Neuronal stem cell (in vitro differentiated cells): ENCODE measurements at regions not wholly inside any gene's neighbourhood (a gene's known extent, or its start where the extent isn't known, plus 50 kb on each side); places are given as distances from the start of the nearest gene placed in this dataset.
"Not testable (repeated sequence)": the region's sequence is repeated elsewhere in the genome, so short reads cannot be mapped to it uniquely, and the experiment has no call there.

Experiments
- DNase-seq: peaks from one replicate; pipeline ENCODE4 v3.0.0-alpha.2; 2013; ENCODE audit warnings: low spot score
- H2AFZ ChIP-seq: one replicate; pipeline ENCODE4 v1.6.1; 2013; ENCODE audit warnings: mild to moderate bottlenecking, low read length, inconsistent platforms
- H2AK5ac ChIP-seq: 2 replicates; pipeline ENCODE4 v1.6.1; 2013; ENCODE audit warnings: low read depth, mild to moderate bottlenecking, inconsistent platforms, low read length, moderate library complexity, mixed read lengths
- H2BK120ac ChIP-seq: 2 replicates; pipeline ENCODE4 v1.6.1; 2013; ENCODE audit warnings: low read depth, mild to moderate bottlenecking, inconsistent platforms, low read length, moderate library complexity, mixed read lengths
- H2BK12ac ChIP-seq: one replicate; pipeline ENCODE4 v1.6.1; 2013; ENCODE audit warnings: low read length, inconsistent platforms
- H2BK15ac ChIP-seq: 2 replicates; pipeline ENCODE4 v1.6.1; 2013; ENCODE audit warnings: mild to moderate bottlenecking, low read length, inconsistent platforms, mixed read lengths
- H2BK5ac ChIP-seq: one replicate; pipeline ENCODE4 v1.6.1; 2013; ENCODE audit warnings: inconsistent platforms, mild to moderate bottlenecking, low read length, moderate library complexity
- H3K14ac ChIP-seq: one replicate; pipeline ENCODE4 v1.6.1; 2013; ENCODE audit warnings: low read length, inconsistent platforms
- H3K18ac ChIP-seq: 2 replicates; pipeline ENCODE4 v1.6.1; 2013; ENCODE audit warnings: low read length, inconsistent platforms
- H3K23ac ChIP-seq: 2 replicates; pipeline ENCODE4 v1.6.1; 2013; ENCODE audit warnings: low read depth, mild to moderate bottlenecking, mixed read lengths, low read length, inconsistent platforms; ENCODE audit not compliant: poor library complexity
- H3K27ac ChIP-seq: replicated peaks from 3 replicates; pipeline ENCODE4 v1.5.1; 2013; ENCODE audit warnings: low read length, inconsistent platforms
- H3K27me3 ChIP-seq, 3 experiments: 2 replicates each; pipeline ENCODE4 v1.6.1; 2013; ENCODE audit warnings: low read length in 3 of 3, mild to moderate bottlenecking in 2 of 3, inconsistent platforms in 1 of 3, low read depth in 1 of 3, mixed read lengths in 1 of 3, moderate library complexity in 1 of 3; ENCODE audit not compliant: control insufficient read depth in 3 of 3, insufficient read depth in 3 of 3
- H3K36me3 ChIP-seq, 2 donors: replicated peaks in 1 of 2; 2 replicates each; pipeline ENCODE4 v1.6.1; 2013; ENCODE audit warnings: low read length in 2 of 2; ENCODE audit not compliant: control insufficient read depth in 2 of 2, insufficient read depth in 2 of 2
- H3K4ac ChIP-seq: 2 replicates; pipeline ENCODE4 v1.6.1; 2013; ENCODE audit warnings: inconsistent platforms, mild to moderate bottlenecking, low read length, moderate library complexity
- H3K4me1 ChIP-seq, 2 donors: 1 replicate in 1 of 2; 2 replicates in 1 of 2; pipeline ENCODE4 v1.6.1; 2013; ENCODE audit warnings: low read length in 2 of 2, low read depth in 1 of 2; ENCODE audit not compliant: control insufficient read depth in 2 of 2, insufficient read depth in 1 of 2
- H3K4me2 ChIP-seq: one replicate; pipeline ENCODE4 v1.6.1; 2013; ENCODE audit warnings: mild to moderate bottlenecking, low read length, inconsistent platforms; ENCODE audit not compliant: insufficient read depth, poor library complexity, severe bottlenecking
- H3K4me3 ChIP-seq, 2 donors: 2 replicates each; pipeline ENCODE4 v1.5.1; 2013; ENCODE audit warnings: low read length in 2 of 2, mild to moderate bottlenecking in 2 of 2, inconsistent platforms in 1 of 2, moderate library complexity in 1 of 2
- H3K79me1 ChIP-seq: one replicate; pipeline ENCODE4 v1.6.1; 2013; ENCODE audit warnings: low read depth, mild to moderate bottlenecking, inconsistent platforms, low read length, moderate library complexity
- H3K9ac ChIP-seq: one replicate; pipeline ENCODE4 v1.6.1; 2013; ENCODE audit warnings: mild to moderate bottlenecking, low read depth, low read length, inconsistent platforms; ENCODE audit not compliant: poor library complexity
- H3K9me3 ChIP-seq, 2 donors: replicated peaks in 1 of 2; 2 replicates each; pipeline versions ENCODE3 to v1.6.1; 2013; ENCODE audit warnings: low read length in 2 of 2, mild to moderate bottlenecking in 2 of 2, inconsistent platforms in 1 of 2, low read depth in 1 of 2, mixed read lengths in 1 of 2, moderate library complexity in 1 of 2; ENCODE audit not compliant: control insufficient read depth in 2 of 2, insufficient read depth in 1 of 2
- H4K8ac ChIP-seq: one replicate; pipeline ENCODE4 v1.6.1; 2013; ENCODE audit warnings: low read depth, mild to moderate bottlenecking, inconsistent platforms, low read length, moderate library complexity
- H4K91ac ChIP-seq: one replicate; pipeline ENCODE4 v1.6.1; 2013; ENCODE audit warnings: low read length, low read depth, mild to moderate bottlenecking, inconsistent platforms; ENCODE audit not compliant: poor library complexity
- WGBS, 2 donors: extraction: QIAGEN DNeasy Blood & Tissue Kit; methylation state at CpG; one replicate each; pipeline ENCODE4 v1.1.7; 2013; ENCODE audit warnings: missing lambda C conversion rate in 2 of 2, mixed read lengths in 1 of 2; ENCODE audit not compliant: insufficient read length in 2 of 2, insufficient replicate concordance in 1 of 2; ENCODE audit errors: extremely low coverage in 2 of 2; 5-methylcytosine and 5-hydroxymethylcytosine counted together

DNA sequence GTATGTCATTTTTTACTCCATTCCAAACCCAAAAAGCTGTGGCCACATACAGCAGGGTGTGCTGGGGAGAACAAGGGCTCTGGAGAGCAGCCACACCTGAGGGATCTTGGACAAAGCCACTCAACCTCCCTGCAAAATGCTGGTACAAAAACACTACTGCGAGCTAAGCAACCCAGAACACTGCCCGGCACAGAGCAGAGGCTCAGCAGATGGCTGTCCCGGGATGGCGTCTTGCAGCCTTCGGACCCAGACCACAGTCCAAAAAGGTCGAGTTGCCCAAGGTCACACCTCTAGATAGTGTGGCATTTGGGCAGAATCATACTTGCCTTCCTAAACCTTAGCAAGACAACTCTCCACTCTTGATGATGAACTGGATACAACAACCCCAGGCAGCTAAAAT lies 197.6 kb upstream of the PRKX start:
- not testable (repeated sequence) for H2BK15ac ChIP-seq, H2BK5ac ChIP-seq, H2BK120ac ChIP-seq, DNase-seq, H3K18ac ChIP-seq, H4K8ac ChIP-seq, H3K27me3 ChIP-seq, H3K36me3 ChIP-seq, H3K79me1 ChIP-seq, H4K91ac ChIP-seq, H3K27ac ChIP-seq, H3K4me2 ChIP-seq, H3K14ac ChIP-seq, H2AFZ ChIP-seq, H3K23ac ChIP-seq, H3K9ac ChIP-seq, H3K4me3 ChIP-seq, H3K4me1 ChIP-seq, H2BK12ac ChIP-seq, H3K4ac ChIP-seq, H3K9me3 ChIP-seq, H2AK5ac ChIP-seq
- WGBS, 2 donors: no CpG with 5 or more reads among the region's 6 CpGs

DNA sequence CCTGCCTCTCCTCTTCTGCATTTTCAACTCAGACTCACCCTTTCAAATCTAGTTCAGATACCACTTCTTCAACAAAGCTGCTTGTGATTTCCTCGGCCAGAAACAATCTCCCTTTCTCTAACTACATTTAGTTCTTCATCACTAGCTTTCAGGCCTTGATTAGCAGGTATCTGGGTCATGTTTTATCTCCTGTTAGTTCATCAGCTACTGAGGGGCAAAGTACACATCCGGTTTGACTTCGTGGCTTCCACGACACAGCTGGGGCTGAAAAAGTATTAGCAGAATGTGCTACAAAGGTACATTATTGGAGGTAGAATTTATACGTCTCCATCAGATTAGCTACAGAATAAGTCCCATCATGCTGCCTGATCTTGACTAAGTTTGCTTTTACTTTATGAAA lies 197.2 kb upstream of the PRKX start:
- H3K27ac ChIP-seq, H3K9me3 ChIP-seq, H3K27me3 ChIP-seq, H3K23ac ChIP-seq, H3K9ac ChIP-seq, H3K36me3 ChIP-seq, H3K79me1 ChIP-seq, H3K4ac ChIP-seq, DNase-seq, H3K4me1 ChIP-seq, H4K91ac ChIP-seq, H3K14ac ChIP-seq, H2BK120ac ChIP-seq, H4K8ac ChIP-seq, H2BK15ac ChIP-seq, H2AFZ ChIP-seq, H2AK5ac ChIP-seq, H3K4me2 ChIP-seq, H3K18ac ChIP-seq, H2BK12ac ChIP-seq, H2BK5ac ChIP-seq, H3K4me3 ChIP-seq: not testable (repeated sequence)
- WGBS, 2 donors: no CpG with 5 or more reads among the region's 5 CpGs

DNA sequence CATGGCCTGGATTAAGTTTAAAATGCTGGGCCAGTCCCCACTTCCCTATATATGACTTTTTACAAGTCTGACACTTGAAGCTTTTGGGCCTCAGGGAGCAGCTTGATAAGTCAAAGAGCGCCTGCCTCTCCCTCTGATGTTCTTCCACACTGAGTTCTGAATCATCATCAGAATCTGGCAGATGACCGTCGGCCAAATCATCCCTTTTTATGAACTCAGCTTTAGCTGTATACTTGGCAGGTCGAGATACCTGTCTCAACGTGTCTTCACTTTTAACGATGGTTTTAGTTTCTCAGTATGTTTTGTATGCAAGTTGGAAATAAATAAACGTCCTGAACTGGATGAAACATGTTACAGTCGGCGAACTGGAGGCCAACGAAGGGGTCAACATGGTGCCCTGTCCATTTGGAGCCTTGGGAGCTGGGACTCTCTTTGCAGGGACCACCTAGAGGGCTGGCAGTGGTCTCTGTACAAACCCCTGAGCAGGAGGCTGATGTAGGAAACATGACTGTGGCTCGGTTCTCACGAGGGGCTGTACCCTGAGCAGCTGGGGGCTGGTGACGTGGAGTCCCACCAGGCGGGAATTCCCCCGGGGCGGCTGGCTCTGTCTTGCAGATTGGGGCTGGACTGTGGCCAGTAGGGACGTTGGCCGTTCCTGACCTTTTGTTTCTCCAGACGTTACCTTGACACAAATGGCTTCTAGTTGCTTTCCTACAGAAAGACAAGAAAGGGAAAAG lies 192.2 kb upstream of the PRKX start:
- not testable (repeated sequence) for H3K4me3 ChIP-seq, H3K27me3 ChIP-seq, H3K4me2 ChIP-seq, H2BK5ac ChIP-seq, H3K23ac ChIP-seq, H3K27ac ChIP-seq, H3K18ac ChIP-seq, H4K8ac ChIP-seq, H3K4me1 ChIP-seq, H3K79me1 ChIP-seq, H2AFZ ChIP-seq, H2BK12ac ChIP-seq, H3K9ac ChIP-seq, H3K9me3 ChIP-seq, H4K91ac ChIP-seq, H2BK120ac ChIP-seq, DNase-seq, H2BK15ac ChIP-seq, H3K36me3 ChIP-seq, H3K14ac ChIP-seq, H3K4ac ChIP-seq, H2AK5ac ChIP-seq
- no CpG with 5 or more reads among the region's 19 CpGs for WGBS, 2 donors

DNA sequence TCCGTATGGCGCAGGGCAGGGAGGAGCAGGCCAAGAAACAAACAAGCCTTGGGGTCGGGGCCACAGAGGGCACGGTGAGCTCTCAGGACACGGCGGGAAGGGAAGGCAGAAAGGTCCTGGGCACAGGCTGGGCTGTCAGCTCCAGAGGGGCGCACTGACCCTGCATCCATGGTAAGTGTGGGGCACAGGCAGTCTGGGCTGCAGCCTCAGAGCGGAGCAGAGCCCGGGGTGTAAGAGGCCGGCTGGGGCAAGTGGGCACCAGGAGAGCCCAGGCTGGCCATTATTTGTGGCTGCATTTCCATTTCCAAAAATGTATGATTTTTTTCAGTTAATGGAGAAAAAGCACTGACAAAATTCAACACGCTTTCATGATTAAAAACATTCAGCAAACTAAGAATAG lies 188.8 kb upstream of the PRKX start:
- H2BK15ac ChIP-seq, H3K9me3 ChIP-seq, DNase-seq, H3K79me1 ChIP-seq, H3K4me2 ChIP-seq, H4K91ac ChIP-seq, H4K8ac ChIP-seq, H2BK5ac ChIP-seq, H3K14ac ChIP-seq, H2AFZ ChIP-seq, H3K9ac ChIP-seq, H3K36me3 ChIP-seq, H3K4ac ChIP-seq, H3K23ac ChIP-seq, H3K4me1 ChIP-seq, H3K27me3 ChIP-seq, H2BK120ac ChIP-seq, H2BK12ac ChIP-seq, H3K4me3 ChIP-seq, H3K18ac ChIP-seq, H3K27ac ChIP-seq, H2AK5ac ChIP-seq: not testable (repeated sequence)
- WGBS, 2 donors: no CpG with 5 or more reads among the region's 11 CpGs
